HepG2 (cell line): ENCODE measurements at regions not wholly inside any gene's neighbourhood (a gene's known extent, or its start where the extent isn't known, plus 50 kb on each side); places are given as distances from the start of the nearest gene placed in this dataset.

Experiments used
- ATAC-seq: fragments of 200-7000 bp; cut with Tn5 transposase; 3 replicates; pipeline ENCODE4 v1.9.1; 2020; ENCODE audit warnings: mild to moderate bottlenecking, moderate library complexity
- BruUV-seq: library from RNA; stranded (reverse); fragments of 400-500 nt; replicated peaks from 2 replicates; lab custom pipeline; 2021; lab: Mats Ljungman, UMichigan
- CTCF ChIA-PET: fragments of 300-600 bp; formaldehyde crosslinking; extraction: SDS; loops from one replicate; lab custom pipeline; 2021; ENCODE audit warnings: low total read pairs, inconsistent platforms, low intra/inter-chr PET ratio; lab: Yijun Ruan, JAX
- POLR2A ChIA-PET: fragments of 350-600 bp; sonication (Branson Sonifier 250); formaldehyde crosslinking; loops from one replicate; lab custom pipeline; 2020; ENCODE audit warnings: antibody characterized with exemption, inconsistent platforms; lab: Yijun Ruan, JAX
- DNase-seq: peaks from one replicate; pipeline ENCODE4 v3.0.0-alpha.2; 2015; ENCODE audit warnings: low spot score
- FAIRE-seq: peaks from 3 replicates; lab custom pipeline; 2011; peaks lifted over from hg19 to GRCh38; lab: Jason Lieb, UNC
- H2AFZ ChIP-seq: one replicate; pipeline ENCODE4 v1.6.1; 2011; ENCODE audit warnings: low read length, inconsistent platforms
- H3K27ac ChIP-seq: fragments of 300-600 bp; 3 replicates; pipeline ENCODE4 v1.8.0; 2011; ENCODE audit warnings: mixed run types, mild to moderate bottlenecking, mixed read lengths, low read length, inconsistent platforms; ENCODE audit not compliant: insufficient read depth; ENCODE audit errors: extremely low read length
- H3K27me3 ChIP-seq, 2 experiments: fragments of 200-600 bp in 1 of 2; 2 replicates in 1 of 2; 3 replicates in 1 of 2; pipeline versions ENCODE4 v1.6.0 to v1.8.0; 2011; ENCODE audit warnings: low read length in 2 of 2, mild to moderate bottlenecking in 2 of 2, moderate library complexity in 2 of 2, inconsistent platforms in 1 of 2; ENCODE audit not compliant: insufficient read depth in 2 of 2, control insufficient read depth in 1 of 2
- H3K36me3 ChIP-seq, 2 experiments: fragments of 200-600 bp in 1 of 2; replicated peaks in 1 of 2; 2 replicates in 1 of 2; 3 replicates in 1 of 2; pipeline versions ENCODE4 v1.5.1 to v1.8.0; 2011; ENCODE audit warnings: low read length in 2 of 2, inconsistent platforms in 1 of 2; ENCODE audit not compliant: insufficient read depth in 2 of 2, control insufficient read depth in 1 of 2
- H3K4me1 ChIP-seq: 2 replicates; pipeline ENCODE4 v1.5.1; 2012; ENCODE audit warnings: low read length, inconsistent platforms; ENCODE audit not compliant: insufficient read depth
- H3K4me2 ChIP-seq: 2 replicates; pipeline ENCODE4 v1.6.0; 2011; ENCODE audit warnings: low read depth, low read length, inconsistent platforms
- H3K4me3 ChIP-seq, 3 experiments: fragments of 200-600 bp in 1 of 3; sonication (generic), shearing (Covaris generic) in 1 of 3; replicated peaks in 1 of 3; 2 replicates each; pipeline ENCODE4 v1.5.1; 2011 to 2016; ENCODE audit warnings: low read length in 3 of 3, inconsistent platforms in 2 of 3, low read depth in 2 of 3, mild to moderate bottlenecking in 2 of 3, control low read depth in 1 of 3, mixed read lengths in 1 of 3; ENCODE audit not compliant: insufficient read depth in 1 of 3
- H3K79me2 ChIP-seq: one replicate; pipeline ENCODE4 v1.6.1; 2011; ENCODE audit warnings: low read length, inconsistent platforms; ENCODE audit not compliant: insufficient read depth
- H3K9ac ChIP-seq: 2 replicates; pipeline ENCODE4 v1.6.0; 2011; ENCODE audit warnings: mild to moderate bottlenecking, low read depth, low read length, inconsistent platforms; ENCODE audit not compliant: insufficient read depth
- H3K9me3 ChIP-seq: 2 replicates; pipeline ENCODE4 v1.5.1; 2012; ENCODE audit warnings: mild to moderate bottlenecking, low read length
- H4K20me1 ChIP-seq: 2 replicates; pipeline ENCODE4 v1.6.0; 2011; ENCODE audit warnings: inconsistent platforms, mild to moderate bottlenecking, low read length, moderate library complexity; ENCODE audit not compliant: insufficient read depth
- ARNT2 ChIP-seq: sonication (generic); formaldehyde crosslinking; IDR thresholded peaks from 2 replicates; pipeline ENCODE4 v1.8.0; 2022; ENCODE audit warnings: mild to moderate bottlenecking, low read depth, missing genetic modification reagents, moderate library complexity
- EP300 ChIP-seq, 3 experiments: sonication (generic) in 1 of 3; formaldehyde crosslinking in 1 of 3; IDR thresholded peaks; 2 replicates each; pipeline versions ENCODE4 v1.5.1 to v1.6.1; 2011 to 2020; ENCODE audit warnings: low read depth in 2 of 3, low read length in 2 of 3, borderline replicate concordance in 1 of 3, improper control_type of control experiment in 1 of 3, mild to moderate bottlenecking in 1 of 3, missing genetic modification reagents in 1 of 3, moderate library complexity in 1 of 3
- ERF ChIP-seq: IDR thresholded peaks from 2 replicates; pipeline ENCODE4 v1.6.1; 2018; ENCODE audit warnings: missing biosample characterization, missing genetic modification reagents
- HOXA5 ChIP-seq: sonication (generic); formaldehyde crosslinking; IDR thresholded peaks from 2 replicates; pipeline ENCODE4 v1.4.0; 2020; ENCODE audit warnings: missing genetic modification reagents
- JARID2 ChIP-seq: sonication (generic); formaldehyde crosslinking; IDR thresholded peaks from 2 replicates; pipeline ENCODE4 v1.8.1; 2023; ENCODE audit warnings: missing genetic modification reagents, inconsistent platforms; ENCODE audit not compliant: insufficient replicate concordance
- MAF1 ChIP-seq: sonication (generic); formaldehyde crosslinking; IDR thresholded peaks from 2 replicates; pipeline ENCODE4 v1.5.0; 2020; ENCODE audit warnings: missing genetic modification reagents, borderline replicate concordance
- ZBTB1 ChIP-seq: sonication (generic); formaldehyde crosslinking; IDR thresholded peaks from 2 replicates; pipeline ENCODE4 v1.4.0; 2020; ENCODE audit warnings: missing genetic modification reagents, borderline replicate concordance
- ZMAT3 ChIP-seq: sonication (generic); formaldehyde crosslinking; conservative IDR thresholded peaks from 2 replicates; pipeline ENCODE4 v1.7.0; 2021; ENCODE audit warnings: missing genetic modification reagents
- ZNF354B ChIP-seq: sonication (generic); formaldehyde crosslinking; IDR thresholded peaks from 2 replicates; pipeline ENCODE4 v1.8.0; 2022; ENCODE audit warnings: mild to moderate bottlenecking, missing genetic modification reagents
- ZNF703 ChIP-seq: sonication (generic); formaldehyde crosslinking; IDR thresholded peaks from 2 replicates; pipeline ENCODE4 v1.5.1; 2020; ENCODE audit warnings: missing genetic modification reagents, mild to moderate bottlenecking, moderate library complexity, borderline replicate concordance
- ZNF780A ChIP-seq: sonication (generic); formaldehyde crosslinking; IDR thresholded peaks from 2 replicates; pipeline ENCODE4 v1.8.0; 2022; ENCODE audit warnings: mild to moderate bottlenecking, missing genetic modification reagents, moderate library complexity
- ZZZ3 ChIP-seq: sonication (generic); formaldehyde crosslinking; IDR thresholded peaks from 2 replicates; pipeline ENCODE4 v1.4.0; 2020; ENCODE audit warnings: missing genetic modification reagents, mild to moderate bottlenecking, borderline replicate concordance
- WGBS: methylation state at CpG from one replicate; pipeline ENCODE4 v1.1.6; 2017; ENCODE audit warnings: low lambda C conversion rate; 5-methylcytosine and 5-hydroxymethylcytosine counted together
- in situ Hi-C: cut with HindIII; loops from 2 replicates; pipeline ENCODE4 v1.10.0; 2017; ENCODE audit warnings: low pct_unique_long_range_greater_than_20kb; ENCODE audit not compliant: extremely low pct_ligation_motif_present
- intact Hi-C: fragments of 100-400 bp; cut with micrococcal nuclease; formaldehyde crosslinking; loops from one replicate; pipeline ENCODE4 v1.10.0; 2022; ENCODE audit not compliant: unreplicated experiment
- TF ChIP-seq, protein P1 (sequence below): sonication (generic); formaldehyde crosslinking; IDR thresholded peaks from 2 replicates; pipeline ENCODE4 v1.8.1; 2023; ENCODE audit warnings: missing genetic modification reagents, mild to moderate bottlenecking, borderline replicate concordance

DNA sequence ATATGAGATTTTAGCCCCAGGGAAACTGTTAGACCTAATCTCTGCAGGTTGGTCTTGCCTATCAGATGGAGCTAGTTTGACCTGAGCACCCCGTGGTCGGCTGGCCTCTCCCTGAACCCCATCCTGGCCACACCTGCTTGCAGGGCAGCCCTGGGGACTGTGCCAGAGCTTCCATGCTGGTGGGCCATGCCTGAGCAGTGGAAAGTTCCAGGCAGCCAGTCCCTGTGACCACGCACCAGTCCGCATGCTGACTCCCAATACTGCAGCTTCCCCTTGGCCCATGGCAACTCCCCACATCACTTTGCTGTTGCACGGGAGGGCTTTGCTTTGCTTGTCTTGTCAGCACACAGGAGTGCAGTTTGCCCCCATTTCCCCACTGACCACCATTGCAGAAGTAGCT, 427.8 kb upstream of the SEMA3D start:
- Histone ChIP-seq H3K9ac (no peak overlapping the region), H3K4me2 (no peak overlapping the region), H4K20me1 (no peaks in the 10 kb centered on the region), H3K27me3 (no peaks in the 10 kb centered on the region), H3K36me3 (no peaks in the 10 kb centered on the region), H3K9me3 (no peaks in the 10 kb centered on the region), H3K79me2 (no peaks in the 10 kb centered on the region), H2AFZ (no peak overlapping the region), H3K4me3 (no peak overlapping the region), H3K4me1 (no peaks in the 10 kb centered on the region), H3K27ac (no peak overlapping the region)
- in situ Hi-C loops, result no loop called here
- BruUV-seq, result no TSS peak
- CTCF ChIA-PET, result no interaction called here
- TF ChIP-seq JARID2 (CRISPR knock-in tag), result no peak
- no peak for TF ChIP-seq ARNT2 (CRISPR knock-in tag)
- TF ChIP-seq ZBTB1 (CRISPR knock-in tag), result no peak
- TF ChIP-seq ZMAT3, result no peak
- no peak for TF ChIP-seq HOXA5 (CRISPR knock-in tag)
- no peak for TF ChIP-seq ZNF354B
- no peak for TF ChIP-seq ZNF780A (CRISPR knock-in tag)
- TF ChIP-seq, protein P1, sequence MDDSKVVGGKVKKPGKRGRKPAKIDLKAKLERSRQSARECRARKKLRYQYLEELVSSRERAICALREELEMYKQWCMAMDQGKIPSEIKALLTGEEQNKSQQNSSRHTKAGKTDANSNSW (CRISPR knock-in tag), result no peak
- TF ChIP-seq ERF (CRISPR knock-in tag), result no peak
- no peak for TF ChIP-seq ZNF703 (CRISPR knock-in tag)
- TF ChIP-seq ZZZ3 (CRISPR knock-in tag), result no peak
- TF ChIP-seq EP300 (IDR thresholded peaks at IDR 0.05; ENCODE audit: low read depth in 2 of 2, low read length in 2 of 2), result no peak
- no peak for TF ChIP-seq EP300 (CRISPR knock-in tag; IDR thresholded peaks at IDR 0.05; ENCODE audit: borderline replicate concordance)
- no peak for TF ChIP-seq MAF1 (CRISPR knock-in tag)
- intact Hi-C loops, result no loop called here
- POLR2A ChIA-PET, result no interaction called here
- ATAC-seq, result no peak
- 7% methylated on average over 3 of the region's 5 CpGs for WGBS
- no peak for DNase-seq
- FAIRE-seq, result no peak
